H1 (cell line): ENCODE measurements at regions not wholly inside any gene's neighbourhood (a gene's known extent, or its start where the extent isn't known, plus 50 kb on each side); places are given as distances from the start of the nearest gene placed in this dataset.

Source experiments
- CTCF ChIA-PET: fragments of 300-600 bp; sonication (Branson Sonifier 250); formaldehyde crosslinking; loops from one replicate; lab custom pipeline; 2021; ENCODE audit not compliant: partially characterized antibody; lab: Charles Lee
- POLR2A ChIA-PET: fragments of 300-600 bp; sonication (Branson Sonifier 250); formaldehyde crosslinking; loops from one replicate; lab custom pipeline; 2021; ENCODE audit warnings: inconsistent platforms; ENCODE audit not compliant: partially characterized antibody; lab: Charles Lee
- DNase-seq, 2 experiments: peaks; one replicate each; pipeline versions ENCODE4 v3.0.0 to v3.0.0-alpha.2; 2010 to 2022; ENCODE audit warnings: low spot score in 2 of 2, low read depth in 1 of 2, mixed read lengths in 1 of 2
- FAIRE-seq: peaks from 2 replicates; lab custom pipeline; 2011; peaks lifted over from hg19 to GRCh38; lab: Jason Lieb, UNC
- H2AFZ ChIP-seq: 2 replicates; pipeline ENCODE4 v1.8.1; 2012; ENCODE audit warnings: low read length, inconsistent platforms
- H2AK5ac ChIP-seq: 2 replicates; pipeline ENCODE4 v1.6.1; 2013; ENCODE audit warnings: low read depth, low read length
- H2BK120ac ChIP-seq: replicated peaks from 2 replicates; pipeline ENCODE3; 2013; ENCODE audit warnings: low read depth, low read length, inconsistent platforms
- H2BK12ac ChIP-seq: 2 replicates; pipeline ENCODE4 v1.6.1; 2013; ENCODE audit warnings: low read depth, low read length
- H2BK15ac ChIP-seq: 2 replicates; pipeline ENCODE4 v1.6.1; 2013; ENCODE audit warnings: low read length
- H2BK20ac ChIP-seq: 2 replicates; pipeline ENCODE4 v1.6.1; 2013; ENCODE audit warnings: low read length
- H2BK5ac ChIP-seq: 2 replicates; pipeline ENCODE4 v1.6.1; 2013; ENCODE audit warnings: low read depth, low read length
- H3K14ac ChIP-seq: 2 replicates; pipeline ENCODE4 v1.6.1; 2013; ENCODE audit warnings: inconsistent platforms; ENCODE audit not compliant: insufficient read length
- H3K18ac ChIP-seq: 2 replicates; pipeline ENCODE4 v1.6.1; 2013; ENCODE audit warnings: low read length; ENCODE audit errors: extremely low read depth
- H3K23ac ChIP-seq: 2 replicates; pipeline ENCODE4 v1.6.1; 2013; ENCODE audit warnings: inconsistent platforms; ENCODE audit not compliant: insufficient read length
- H3K23me2 ChIP-seq: 2 replicates; pipeline ENCODE4 v1.6.1; 2013; ENCODE audit warnings: low read depth, low read length
- H3K27ac ChIP-seq: 2 replicates; pipeline ENCODE4 v1.6.1; 2011; ENCODE audit warnings: low read depth, low read length, inconsistent platforms
- H3K27me3 ChIP-seq, 4 experiments: replicated peaks in 1 of 4; 1 replicate in 1 of 4; 2 replicates in 3 of 4; pipeline versions ENCODE4 v1.6.1 to v1.8.1; 2011 to 2013; ENCODE audit warnings: low read length in 3 of 4, mild to moderate bottlenecking in 3 of 4, inconsistent platforms in 2 of 4, mixed read lengths in 2 of 4, moderate library complexity in 1 of 4; ENCODE audit not compliant: control insufficient read depth in 3 of 4, insufficient read depth in 3 of 4; ENCODE audit errors: extremely low read depth in 1 of 4
- H3K36me3 ChIP-seq, 4 experiments: 2 replicates each; pipeline versions ENCODE4 v1.6.1 to v1.8.1; 2011 to 2013; ENCODE audit warnings: mild to moderate bottlenecking in 4 of 4, low read length in 3 of 4, moderate library complexity in 2 of 4, control low read depth in 1 of 4, inconsistent platforms in 1 of 4; ENCODE audit not compliant: insufficient read depth in 4 of 4, control insufficient read depth in 2 of 4
- H3K4ac ChIP-seq: replicated peaks from 2 replicates; pipeline ENCODE3; 2013; ENCODE audit warnings: low read length, low read depth, mixed read lengths, inconsistent platforms; ENCODE audit not compliant: insufficient read length
- H3K4me1 ChIP-seq, 4 experiments: replicated peaks in 1 of 4; 1 replicate in 1 of 4; 2 replicates in 3 of 4; pipeline versions ENCODE4 v1.6.1 to v1.8.1; 2011 to 2013; ENCODE audit warnings: low read length in 3 of 4, inconsistent platforms in 2 of 4, mixed read lengths in 1 of 4; ENCODE audit not compliant: insufficient read depth in 4 of 4, control insufficient read depth in 3 of 4
- H3K4me2 ChIP-seq, 2 experiments: 2 replicates each; pipeline versions ENCODE4 v1.6.1 to v1.8.1; 2011 to 2013; ENCODE audit warnings: low read depth in 2 of 2, low read length in 2 of 2, control low read depth in 1 of 2, inconsistent platforms in 1 of 2, mild to moderate bottlenecking in 1 of 2; ENCODE audit not compliant: insufficient read depth in 1 of 2
- H3K4me3 ChIP-seq, 4 experiments: fragments of 200-600, 300-600 bp in 1 of 4; sonication (generic), shearing (Covaris generic), sonication (Bioruptor Twin) in 1 of 4; 2 replicates each; pipeline versions ENCODE4 v1.5.1 to v1.8.1; 2011 to 2016; ENCODE audit warnings: low read length in 4 of 4, low read depth in 3 of 4, control low read depth in 2 of 4, inconsistent platforms in 2 of 4, mild to moderate bottlenecking in 2 of 4, mixed read lengths in 1 of 4, moderate library complexity in 1 of 4; ENCODE audit not compliant: insufficient read depth in 2 of 4; ENCODE audit errors: extremely low read depth in 1 of 4
- H3K56ac ChIP-seq: replicated peaks from 2 replicates; pipeline ENCODE3; 2013; ENCODE audit warnings: low read depth, mild to moderate bottlenecking, mixed read lengths, low read length, inconsistent platforms; ENCODE audit not compliant: insufficient read length
- H3K79me1 ChIP-seq: 2 replicates; pipeline ENCODE4 v1.6.1; 2013; ENCODE audit warnings: low read depth, low read length, control low read depth
- H3K79me2 ChIP-seq, 2 experiments: 2 replicates each; pipeline versions ENCODE4 v1.6.1 to v1.8.1; 2012 to 2013; ENCODE audit warnings: low read length in 2 of 2, mild to moderate bottlenecking in 2 of 2, inconsistent platforms in 1 of 2; ENCODE audit not compliant: insufficient read depth in 2 of 2, control insufficient read depth in 1 of 2
- H3K9ac ChIP-seq, 4 experiments: replicated peaks in 1 of 4; 1 replicate in 1 of 4; 2 replicates in 3 of 4; pipeline versions ENCODE4 v1.6.1 to v1.8.1; 2011 to 2013; ENCODE audit warnings: low read depth in 3 of 4, low read length in 3 of 4, control low read depth in 2 of 4, mild to moderate bottlenecking in 2 of 4, moderate library complexity in 2 of 4, inconsistent platforms in 1 of 4; ENCODE audit errors: extremely low read depth in 1 of 4
- H3K9me3 ChIP-seq, 2 experiments: 2 replicates each; pipeline versions ENCODE4 v1.6.1 to v1.8.1; 2012 to 2013; ENCODE audit warnings: mild to moderate bottlenecking in 2 of 2, moderate library complexity in 2 of 2, control low read depth in 1 of 2, inconsistent platforms in 1 of 2, low read depth in 1 of 2, low read length in 1 of 2, mixed read lengths in 1 of 2; ENCODE audit not compliant: insufficient read depth in 2 of 2
- H4K20me1 ChIP-seq, 2 experiments: replicated peaks in 1 of 2; 2 replicates each; pipeline versions ENCODE3 to v1.8.1; 2011 to 2013; ENCODE audit warnings: inconsistent platforms in 2 of 2, low read length in 2 of 2, mild to moderate bottlenecking in 1 of 2; ENCODE audit not compliant: insufficient read depth in 2 of 2, control insufficient read depth in 1 of 2
- H4K5ac ChIP-seq: 2 replicates; pipeline ENCODE4 v1.6.1; 2013; ENCODE audit warnings: low read length, low read depth, mixed read lengths, inconsistent platforms; ENCODE audit not compliant: insufficient read length
- H4K8ac ChIP-seq: 2 replicates; pipeline ENCODE4 v1.8.0; 2013; ENCODE audit warnings: mild to moderate bottlenecking, moderate library complexity, low read length, inconsistent platforms; ENCODE audit not compliant: insufficient read depth; ENCODE audit errors: extremely low read depth
- H4K91ac ChIP-seq: replicated peaks from 2 replicates; pipeline ENCODE3; 2013; ENCODE audit warnings: low read length, mixed read lengths, inconsistent platforms; ENCODE audit not compliant: insufficient read length
- WGBS, 2 experiments: shearing (Covaris generic) in 1 of 2; methylation state at CpG; one replicate each; pipeline versions ENCODE4 v1.1.6 to v1.1.7; 2013 to 2015; ENCODE audit warnings: low lambda C conversion rate in 2 of 2, mixed read lengths in 2 of 2, inconsistent platforms in 1 of 2, low coverage in 1 of 2, missing lambda C conversion rate in 1 of 2; ENCODE audit not compliant: insufficient replicate concordance in 2 of 2, insufficient coverage in 1 of 2, insufficient read length in 1 of 2; ENCODE audit errors: extremely low coverage in 1 of 2, missing lambda C conversion rate in 1 of 2; 5-methylcytosine and 5-hydroxymethylcytosine counted together

- Histone ChIP-seq H4K8ac (no peak overlapping the region), H3K79me1 (no peaks in the 10 kb centered on the region), H4K20me1 (no peaks in the 10 kb centered on the region), H3K4ac (no peak overlapping the region), H3K36me3 (no peaks in the 10 kb centered on the region), H2BK15ac (no peak overlapping the region), H3K9me3 (no peaks in the 10 kb centered on the region), H3K4me3 (no peak overlapping the region), H2BK12ac (no peak overlapping the region), H3K56ac (no peak overlapping the region), H4K91ac (no peak overlapping the region), H2AFZ (no peak overlapping the region), H3K23ac (no peak overlapping the region), H3K14ac (no peak overlapping the region), H3K4me1 (peaks cover 0 to 3% (median 0%) of the 10 kb centered on the region in 4 experiments; a peak in 2 of 7 replicates), H4K5ac (no peak overlapping the region), H2BK120ac (no peak overlapping the region), H2BK20ac (no peak overlapping the region), H2AK5ac (no peak overlapping the region), H3K9ac (no peak overlapping the region), H2BK5ac (no peak overlapping the region), H3K27ac (no peak overlapping the region), H3K4me2 (no peak overlapping the region), H3K27me3 (no peaks in the 10 kb centered on the region), H3K23me2 (no peaks in the 10 kb centered on the region), H3K18ac (no peak overlapping the region), H3K79me2 (no peaks in the 10 kb centered on the region)
- DNase-seq (no peak), FAIRE-seq (no peak)
- ChIA-PET CTCF (no interaction called here), POLR2A (no interaction called here)
- WGBS, 2 experiments: 94% methylated on average over 1 of the region's 1 CpG; no CpG with 5 or more reads in 1 of the 2 experiments
These were observed 59.0 kb upstream of the ST6GALNAC3 start for GRCh38 chr1:76015478-76016103.
